ENCODE measurements at regions not wholly inside any gene's neighbourhood (a gene's known extent, or its start where the extent isn't known, plus 50 kb on each side); places are given as distances from the start of the nearest gene placed in this dataset.

- no peak for DNase-seq (ENCODE audit: low spot score)
- no peak for TF ChIP-seq CTCF (conservative IDR thresholded peaks at IDR 0.05; ENCODE audit: low read depth, low read length)
- no peak for TF ChIP-seq EZH2 (IDR thresholded peaks at IDR 0.05; ENCODE audit: borderline replicate concordance, low read depth, low read length, poor library complexity, severe bottlenecking)
- POLR2A ChIA-PET (ENCODE audit: low non-redundant PET): no interaction called here
- H3K27me3 ChIP-seq (replicated peaks; ENCODE audit: insufficient read depth, low read depth, low read length, poor library complexity): no peaks in the 10 kb centered on the region
- no peaks in the 10 kb centered on the region for H3K4me1 ChIP-seq (ENCODE audit: insufficient read depth, low read length, poor library complexity, severe bottlenecking)
- no peaks in the 10 kb centered on the region for H3K9me3 ChIP-seq (ENCODE audit: low read depth, low read length, poor library complexity, severe bottlenecking)
- no peak overlapping the region for H3K4me3 ChIP-seq (ENCODE audit: low read depth, low read length, poor library complexity, severe bottlenecking)
- intact Hi-C loops (cut with micrococcal nuclease; ENCODE audit: unreplicated experiment): no loop called here
- no peaks in the 10 kb centered on the region for H3K36me3 ChIP-seq (ENCODE audit: insufficient read depth, low read length, poor library complexity, severe bottlenecking)
- CTCF ChIA-PET: no interaction called here
- BruUV-seq (replicated peaks): no TSS peak
- no peak overlapping the region for H3K27ac ChIP-seq (ENCODE audit: low read depth, low read length, poor library complexity, severe bottlenecking)
These were observed 58.6 kb upstream of the GK2 start for GRCh38 chr4:79466621-79467020.

Data from A673 (cell line).